Activated CD4-positive, alpha-beta T cell treated with anti-CD3 and anti-CD28 coated beads, Interleukin-2, amount 10 ng/mL, durations not matched to agents 24 days and 14 days (primary cell): ENCODE measurements at regions not wholly inside any gene's neighbourhood (a gene's known extent, or its start where the extent isn't known, plus 50 kb on each side); places are given as distances from the start of the nearest gene placed in this dataset.

Source experiments
- DNase-seq: peaks from one replicate; pipeline ENCODE4 v3.0.0; 2022
- H3K27ac Mint-ChIP-seq: one replicate; pipeline ENCODE4 v1.8.0; 2022; ENCODE audit warnings: mild to moderate bottlenecking, mixed read lengths
- H3K27me3 Mint-ChIP-seq: one replicate; pipeline ENCODE4 v1.8.0; 2022; ENCODE audit warnings: mixed read lengths
- H3K36me3 Mint-ChIP-seq: one replicate; pipeline ENCODE4 v1.8.0; 2022; ENCODE audit warnings: low read depth, mild to moderate bottlenecking, mixed read lengths
- H3K4me1 Mint-ChIP-seq: one replicate; pipeline ENCODE4 v1.8.0; 2021; ENCODE audit warnings: mixed read lengths
- H3K4me3 Mint-ChIP-seq: one replicate; pipeline ENCODE4 v1.8.0; 2022; ENCODE audit warnings: mild to moderate bottlenecking, moderate library complexity, mixed read lengths
- H3K9me3 Mint-ChIP-seq: one replicate; pipeline ENCODE4 v1.8.0; 2021; ENCODE audit warnings: mixed read lengths
- intact Hi-C: fragments of 100-400 bp; cut with micrococcal nuclease; formaldehyde crosslinking; loops from one replicate; pipeline ENCODE4 v1.15.1; 2023

DNA sequence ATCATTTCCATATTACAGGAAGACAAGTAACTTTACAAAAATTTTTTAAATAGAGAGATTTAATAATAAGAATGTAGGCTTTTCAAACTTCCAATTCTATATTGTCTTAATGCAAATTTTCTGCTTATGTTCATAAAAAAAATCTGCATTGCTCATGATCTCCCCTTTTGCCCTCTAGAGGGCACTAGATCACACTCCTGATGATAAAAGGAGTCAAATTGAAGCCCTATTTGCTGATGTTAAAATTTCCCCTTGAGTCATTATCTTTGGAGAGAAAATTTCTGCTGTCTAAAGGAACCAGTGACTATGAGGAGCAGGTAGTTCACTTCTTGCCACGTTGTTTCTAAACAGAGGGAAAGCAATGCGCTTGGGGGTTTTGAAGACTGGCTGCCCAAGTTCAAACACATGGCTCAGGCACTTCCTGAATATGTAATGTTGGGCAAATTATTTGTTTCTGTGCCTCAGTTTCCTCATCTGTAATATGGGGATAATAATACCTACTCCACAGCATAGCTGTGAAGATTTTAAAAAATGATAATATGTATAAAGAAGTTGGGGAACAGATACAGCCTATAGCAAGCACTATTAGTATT, 874.2 kb downstream of the TFAP2A start:
- intact Hi-C loops: loop anchor here (1.0 kb wide), 1 partner anchor 895 kb away; no protein-coding TSS in a partner anchor
- H3K4me1 Mint-ChIP-seq: no peaks in the 10 kb centered on the region
- H3K27me3 Mint-ChIP-seq: no peaks in the 10 kb centered on the region
- no peaks in the 10 kb centered on the region for H3K9me3 Mint-ChIP-seq
- DNase-seq: peak; percentile 64
- H3K27ac Mint-ChIP-seq: no peak overlapping the region
- H3K36me3 Mint-ChIP-seq: no peaks in the 10 kb centered on the region
- no peak overlapping the region for H3K4me3 Mint-ChIP-seq

DNA sequence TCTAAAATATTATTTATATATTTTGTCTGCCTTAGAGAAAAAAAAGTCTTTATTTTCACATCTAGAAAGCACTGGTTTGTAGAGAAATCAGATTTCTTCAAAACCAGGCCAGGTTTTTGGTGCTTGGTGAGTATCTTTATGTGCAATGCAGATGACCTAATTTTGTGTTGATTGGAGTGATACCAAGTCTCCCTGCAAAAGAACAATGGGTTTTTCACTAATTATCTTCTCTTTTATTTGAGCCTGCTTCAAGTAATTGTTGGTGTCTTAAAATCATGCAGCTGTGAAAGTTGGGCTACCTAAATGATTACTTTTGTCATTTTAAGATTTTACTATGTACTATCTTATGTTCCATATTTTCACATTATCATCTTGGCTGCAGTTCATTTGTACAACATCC, 874.7 kb downstream of the TFAP2A start:
- DNase-seq: no peak
- intact Hi-C loops: loop anchor here (1.0 kb wide), 1 partner anchor 895 kb away; no protein-coding TSS in a partner anchor
- Mint-ChIP-seq H3K9me3 (no peaks in the 10 kb centered on the region), H3K36me3 (no peaks in the 10 kb centered on the region), H3K4me1 (no peaks in the 10 kb centered on the region), H3K27me3 (no peaks in the 10 kb centered on the region), H3K4me3 (no peak overlapping the region), H3K27ac (no peak overlapping the region)

DNA sequence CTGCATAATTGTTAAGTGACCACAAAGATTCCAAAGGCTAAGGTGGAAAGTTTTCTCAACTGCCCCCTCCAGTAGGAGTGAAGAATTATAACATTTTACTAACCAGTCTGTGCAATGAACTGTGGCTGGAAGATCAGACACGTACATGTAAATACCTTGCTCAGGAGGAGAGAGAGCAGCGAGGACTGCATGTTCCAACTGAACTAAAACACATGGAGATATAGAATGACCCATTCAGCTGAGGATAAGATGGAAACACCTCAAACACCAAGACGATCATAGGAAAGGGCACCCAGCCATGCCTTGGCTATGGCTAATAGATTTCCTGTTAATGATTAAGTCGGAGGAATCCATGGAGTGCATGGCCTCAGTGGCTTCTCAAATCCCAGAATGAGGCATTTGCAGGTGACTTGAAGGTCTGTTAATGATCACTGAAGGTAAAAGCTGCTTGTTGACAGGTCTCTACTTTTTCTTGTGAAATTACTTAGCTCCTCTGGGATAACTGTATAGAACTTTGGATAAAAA, 875.6 kb downstream of the TFAP2A start:
- H3K9me3 Mint-ChIP-seq: no peaks in the 10 kb centered on the region
- H3K36me3 Mint-ChIP-seq: no peaks in the 10 kb centered on the region
- no peak overlapping the region for H3K27ac Mint-ChIP-seq
- no peak overlapping the region for H3K4me3 Mint-ChIP-seq
- intact Hi-C loops: no loop called here
- DNase-seq: no peak
- H3K4me1 Mint-ChIP-seq: no peaks in the 10 kb centered on the region
- H3K27me3 Mint-ChIP-seq: no peaks in the 10 kb centered on the region

DNA sequence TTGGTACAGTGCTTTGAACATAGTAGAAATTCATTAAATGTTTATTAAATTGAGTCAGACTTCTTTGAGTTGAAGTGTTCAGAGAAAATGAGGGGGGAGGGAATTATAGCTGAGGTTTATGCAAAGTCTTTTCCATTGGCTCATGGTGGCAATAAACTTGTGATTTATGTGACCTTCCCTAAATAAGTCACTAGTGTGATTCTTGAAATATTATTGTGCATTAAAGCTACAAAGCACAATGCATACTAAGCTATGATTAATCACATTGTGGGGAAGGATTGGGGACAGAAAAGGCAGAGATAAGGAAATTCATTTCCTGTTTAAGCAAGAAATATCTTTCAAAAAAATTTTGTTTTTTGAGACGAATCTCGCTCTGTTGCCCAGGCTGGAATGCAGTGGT, 877.5 kb downstream of the TFAP2A start:
- no peaks in the 10 kb centered on the region for H3K36me3 Mint-ChIP-seq
- no peaks in the 10 kb centered on the region for H3K27me3 Mint-ChIP-seq
- intact Hi-C loops: no loop called here
- no peaks in the 10 kb centered on the region for H3K4me1 Mint-ChIP-seq
- DNase-seq: no peak
- no peak overlapping the region for H3K4me3 Mint-ChIP-seq
- H3K9me3 Mint-ChIP-seq: no peaks in the 10 kb centered on the region
- H3K27ac Mint-ChIP-seq: no peak overlapping the region

DNA sequence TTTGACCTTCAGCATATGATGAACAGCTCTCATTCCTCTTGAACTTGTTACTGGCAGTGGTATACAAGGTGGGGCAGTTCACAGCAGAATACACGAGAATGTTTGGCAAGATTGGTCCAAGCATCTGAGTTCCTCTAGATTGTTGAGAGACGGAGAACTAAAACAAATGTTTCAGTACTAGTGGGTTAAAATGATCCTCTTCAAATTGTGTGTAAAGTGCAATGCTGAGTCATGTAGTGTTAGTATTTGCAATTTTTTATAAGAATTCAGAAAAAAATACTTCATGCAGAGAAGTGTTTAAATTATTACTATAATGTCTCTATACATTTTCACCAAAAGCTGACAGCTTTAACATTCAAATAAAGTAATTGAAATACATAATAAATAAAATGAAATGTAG, 879.8 kb downstream of the TFAP2A start:
- no peak overlapping the region for H3K27ac Mint-ChIP-seq

DNA sequence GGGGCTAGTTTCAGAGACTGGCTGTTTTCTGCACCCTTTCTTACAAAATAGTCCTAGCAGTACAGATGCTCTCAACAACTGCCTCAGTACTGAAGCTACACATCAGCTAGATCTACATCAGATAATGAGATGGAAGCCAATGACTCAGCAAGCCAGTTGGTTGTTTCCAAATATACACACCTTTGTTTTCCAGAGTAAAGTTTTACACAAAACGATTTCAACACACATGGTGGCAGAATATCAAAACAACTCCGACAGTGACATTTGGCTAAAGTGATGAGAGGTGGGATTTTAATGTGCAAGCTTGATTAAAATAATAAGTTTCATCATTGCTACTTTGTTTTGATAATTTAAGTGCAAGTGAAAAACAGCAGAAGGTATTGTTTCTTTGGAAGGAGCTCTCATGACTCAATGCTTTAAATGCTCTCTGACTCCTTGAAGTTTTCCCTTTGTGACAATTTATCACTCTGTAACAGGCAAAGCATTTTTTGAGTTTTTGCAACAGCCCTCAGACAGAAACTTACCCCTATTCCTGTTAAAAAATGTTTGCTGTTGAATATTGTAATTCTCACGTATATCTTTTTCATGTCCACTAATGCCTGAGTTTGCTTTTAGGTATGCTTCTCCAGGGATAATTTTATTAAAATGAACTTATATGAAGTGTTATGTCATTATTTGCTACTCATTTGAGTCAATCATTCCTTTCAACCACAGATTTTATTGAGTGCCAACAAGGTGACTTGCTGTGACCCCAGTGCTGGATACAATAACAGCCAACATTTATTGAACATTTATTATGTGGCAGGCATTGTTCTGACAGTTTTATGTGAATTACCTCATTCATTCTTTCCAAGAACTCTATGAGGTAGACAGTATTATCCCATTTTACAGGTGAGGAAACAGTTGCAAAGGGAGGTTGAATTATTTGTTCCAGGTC, 882.0 kb downstream of the TFAP2A start:
- Mint-ChIP-seq H3K27ac (no peak overlapping the region), H3K36me3 (no peaks in the 10 kb centered on the region), H3K9me3 (no peaks in the 10 kb centered on the region), H3K4me3 (no peak overlapping the region), H3K4me1 (no peaks in the 10 kb centered on the region), H3K27me3 (no peaks in the 10 kb centered on the region)
- DNase-seq: no peak
- intact Hi-C loops: no loop called here

More for the DNA sequence above, 879.8 kb downstream of the TFAP2A start:
- DNase-seq: no peak
- Mint-ChIP-seq H3K4me1 (no peaks in the 10 kb centered on the region), H3K4me3 (no peak overlapping the region), H3K27me3 (no peaks in the 10 kb centered on the region), H3K9me3 (no peaks in the 10 kb centered on the region), H3K36me3 (no peaks in the 10 kb centered on the region)
- intact Hi-C loops: no loop called here

DNA sequence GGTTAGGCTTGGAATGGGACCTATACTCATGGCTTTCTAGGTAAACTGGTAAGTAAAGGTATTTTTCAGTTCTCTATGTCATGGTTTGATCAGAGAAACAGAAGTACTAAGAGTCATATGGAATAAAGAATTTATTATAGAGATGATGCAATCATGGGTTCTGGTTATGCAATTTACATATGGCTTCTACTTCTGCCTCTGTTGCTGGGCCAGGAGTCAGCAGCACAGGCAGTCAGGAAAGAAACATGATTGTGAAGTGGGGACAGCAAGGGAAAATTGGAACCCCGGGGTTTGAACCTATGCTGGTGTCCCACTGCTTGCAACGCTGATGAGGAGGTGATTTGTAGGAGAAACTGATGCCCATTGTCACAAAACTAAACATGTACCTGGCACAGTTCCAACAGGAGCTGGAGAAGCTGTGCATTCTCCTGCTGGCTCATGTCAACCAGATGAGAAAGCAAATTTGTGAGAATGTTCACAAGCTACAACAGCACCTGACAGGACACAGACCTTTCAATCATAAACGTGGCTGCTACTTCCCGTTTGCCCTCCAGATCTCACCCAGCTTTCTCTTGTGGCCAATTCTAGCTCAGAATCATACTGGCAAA, 887.1 kb downstream of the TFAP2A start:
- H3K27me3 Mint-ChIP-seq: no peaks in the 10 kb centered on the region
- intact Hi-C loops: no loop called here

DNA sequence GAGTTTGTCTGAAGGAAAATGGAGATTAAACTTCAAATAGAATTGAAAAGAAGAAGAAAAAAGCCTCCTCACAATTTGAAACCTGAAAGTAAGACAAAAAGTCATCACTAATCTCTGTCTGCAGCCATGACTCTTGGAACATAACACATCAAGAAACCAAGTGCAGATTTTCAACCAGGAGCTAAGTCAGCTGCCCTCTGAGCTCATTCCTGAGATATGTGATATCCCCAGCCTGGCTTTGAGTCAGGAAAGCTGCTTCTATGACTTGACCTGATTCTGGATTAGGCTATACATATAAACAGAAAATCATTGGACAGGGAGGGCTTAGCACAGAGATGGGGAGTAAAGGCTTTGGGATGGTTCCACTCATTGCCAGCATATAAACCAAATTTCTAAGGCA, 891.4 kb downstream of the TFAP2A start:
- Mint-ChIP-seq H3K9me3 (no peaks in the 10 kb centered on the region), H3K4me3 (no peak overlapping the region), H3K27me3 (no peaks in the 10 kb centered on the region), H3K36me3 (no peaks in the 10 kb centered on the region), H3K4me1 (no peaks in the 10 kb centered on the region), H3K27ac (no peak overlapping the region)
- DNase-seq: no peak
- intact Hi-C loops: no loop called here

More for the DNA sequence above, 887.1 kb downstream of the TFAP2A start:
- Mint-ChIP-seq H3K4me3 (no peak overlapping the region), H3K4me1 (no peaks in the 10 kb centered on the region), H3K27ac (no peak overlapping the region), H3K9me3 (no peaks in the 10 kb centered on the region), H3K36me3 (no peaks in the 10 kb centered on the region)
- DNase-seq: no peak

DNA sequence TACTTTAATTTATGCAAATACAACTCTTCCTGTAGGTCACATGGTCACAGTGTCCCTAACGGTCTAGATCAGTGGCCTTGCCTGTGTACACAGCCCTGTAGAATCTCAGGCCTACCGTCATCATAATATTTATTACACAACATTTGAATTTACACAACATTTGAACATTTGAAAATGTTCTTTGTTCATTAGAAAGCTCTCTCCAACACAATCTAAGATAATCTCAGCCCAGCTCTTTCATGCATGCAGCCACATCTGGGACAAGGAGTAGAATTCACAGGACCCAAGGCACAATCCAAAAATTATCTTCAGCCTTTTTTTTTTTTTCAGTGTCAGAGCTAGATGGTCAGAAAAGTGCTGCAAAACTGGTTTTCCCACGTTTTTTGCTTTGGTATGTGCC, 892.8 kb downstream of the TFAP2A start:
- H3K9me3 Mint-ChIP-seq: no peaks in the 10 kb centered on the region
- no peak overlapping the region for H3K27ac Mint-ChIP-seq

DNA sequence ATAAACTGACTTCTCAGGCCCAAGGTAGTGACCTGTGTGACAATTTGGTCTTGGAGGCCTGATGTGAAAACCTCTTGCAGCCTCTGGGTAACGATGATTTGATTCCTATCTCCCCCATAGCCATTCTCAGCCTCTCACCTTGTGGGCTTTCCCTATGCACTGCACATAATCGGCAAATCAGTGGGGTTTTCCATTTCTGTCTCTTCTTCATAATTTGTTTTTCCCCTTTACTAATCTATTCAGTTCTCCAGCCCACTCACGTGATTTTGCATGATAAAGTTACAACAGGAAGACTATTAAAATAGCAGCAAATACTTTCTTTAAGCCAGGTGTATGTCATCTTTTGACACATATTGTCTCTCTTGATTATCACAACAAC, 893.7 kb downstream of the TFAP2A start:
- no peaks in the 10 kb centered on the region for H3K27me3 Mint-ChIP-seq
- DNase-seq: no peak
- no peak overlapping the region for H3K4me3 Mint-ChIP-seq
- no peaks in the 10 kb centered on the region for H3K9me3 Mint-ChIP-seq
- no peaks in the 10 kb centered on the region for H3K4me1 Mint-ChIP-seq
- no peaks in the 10 kb centered on the region for H3K36me3 Mint-ChIP-seq
- H3K27ac Mint-ChIP-seq: peak overlapping the region; percentile 59
- intact Hi-C loops: no loop called here

More for the DNA sequence above, 892.8 kb downstream of the TFAP2A start:
- intact Hi-C loops: no loop called here
- Mint-ChIP-seq H3K4me1 (no peaks in the 10 kb centered on the region), H3K4me3 (no peak overlapping the region), H3K27me3 (no peaks in the 10 kb centered on the region), H3K36me3 (no peaks in the 10 kb centered on the region)
- no peak for DNase-seq

DNA sequence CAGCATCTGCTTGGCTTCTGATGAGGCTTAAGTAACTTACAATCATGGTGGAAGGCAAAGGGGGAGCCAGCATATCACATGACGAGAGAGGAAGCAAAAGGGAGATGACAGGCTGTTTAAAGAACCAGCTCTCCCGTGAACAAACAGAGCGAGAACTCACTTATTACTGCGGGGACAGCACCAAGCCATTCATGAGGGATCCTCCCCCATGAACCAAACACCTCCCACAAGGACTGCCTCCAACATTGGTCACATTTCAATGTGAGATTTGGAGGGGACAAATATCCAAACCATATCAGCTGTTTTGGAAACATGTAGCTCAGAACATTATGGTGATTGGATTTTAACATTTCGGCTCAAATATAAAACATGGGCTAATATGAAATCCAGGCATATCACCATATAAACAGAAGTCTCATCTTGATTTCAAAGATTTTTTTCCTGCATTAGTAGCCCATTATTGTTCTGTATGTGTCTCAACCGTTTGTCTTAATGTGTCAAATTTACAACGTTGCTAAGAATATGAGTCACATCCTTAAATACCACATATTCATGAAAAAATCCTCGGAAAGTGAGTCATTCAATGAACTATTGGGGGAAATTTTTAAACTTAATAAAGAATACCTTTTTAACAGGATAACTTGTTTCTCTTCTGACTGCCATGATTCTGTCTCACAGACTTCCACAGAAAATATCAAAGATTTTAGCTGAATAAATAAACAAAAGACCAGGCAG, 894.3 kb downstream of the TFAP2A start:
- intact Hi-C loops: no loop called here
- Mint-ChIP-seq H3K9me3 (no peaks in the 10 kb centered on the region), H3K27me3 (no peaks in the 10 kb centered on the region), H3K36me3 (no peaks in the 10 kb centered on the region), H3K27ac (peak overlapping the region; percentile 59), H3K4me1 (no peaks in the 10 kb centered on the region), H3K4me3 (no peak overlapping the region)
- DNase-seq: no peak

DNA sequence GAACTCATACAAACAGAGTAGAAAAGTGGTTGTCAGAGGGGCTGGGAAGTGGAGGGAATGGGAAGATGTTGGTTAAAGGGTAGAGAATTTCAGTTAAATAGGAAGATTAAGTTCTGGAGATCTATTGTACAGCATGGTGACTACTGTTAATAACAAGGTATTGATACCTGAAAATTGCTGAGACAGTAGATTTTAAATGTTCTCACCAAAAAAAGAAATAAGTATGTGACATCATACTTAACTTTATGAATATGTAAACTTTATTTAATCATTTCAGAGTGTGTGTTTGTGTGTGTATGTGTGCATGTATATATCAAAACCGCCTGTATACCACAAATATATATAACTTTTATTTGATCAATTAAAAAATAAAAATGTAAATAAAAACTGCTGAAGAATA, 896.4 kb downstream of the TFAP2A start:
- no peak overlapping the region for H3K4me3 Mint-ChIP-seq
- H3K9me3 Mint-ChIP-seq: no peaks in the 10 kb centered on the region
- H3K4me1 Mint-ChIP-seq: no peaks in the 10 kb centered on the region
- H3K36me3 Mint-ChIP-seq: no peaks in the 10 kb centered on the region
- intact Hi-C loops: no loop called here
- no peak for DNase-seq
- H3K27ac Mint-ChIP-seq: no peak overlapping the region
- no peaks in the 10 kb centered on the region for H3K27me3 Mint-ChIP-seq

DNA sequence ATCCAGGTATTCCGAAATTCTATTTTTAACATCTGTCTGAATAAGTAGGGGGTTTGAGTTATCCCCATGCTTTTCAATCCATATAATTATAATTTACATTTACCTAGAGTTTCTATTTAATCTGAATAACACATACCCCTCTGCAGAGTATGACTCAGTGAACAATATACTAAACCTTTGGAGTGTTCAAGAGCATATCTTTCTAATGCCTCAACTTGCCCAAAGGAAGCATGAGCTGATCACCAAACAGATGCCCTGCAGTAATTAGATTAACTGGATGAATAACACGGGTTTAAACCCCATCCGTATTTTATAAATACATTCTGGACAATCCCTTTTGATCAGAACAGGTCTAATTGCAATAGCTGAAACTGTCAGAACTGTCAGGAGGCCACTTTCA, 897.1 kb downstream of the TFAP2A start:
- Mint-ChIP-seq H3K4me1 (no peaks in the 10 kb centered on the region), H3K9me3 (no peaks in the 10 kb centered on the region), H3K27ac (no peak overlapping the region), H3K4me3 (no peak overlapping the region), H3K27me3 (no peaks in the 10 kb centered on the region), H3K36me3 (no peaks in the 10 kb centered on the region)
- intact Hi-C loops: no loop called here
- no peak for DNase-seq
